ENCODE measurements at regions not wholly inside any gene's neighbourhood (a gene's known extent, or its start where the extent isn't known, plus 50 kb on each side); places are given as distances from the start of the nearest gene placed in this dataset.

- DNase-seq, result no peak
Measured at GRCh38 chr12:85352016-85352415, 72.0 kb downstream of the ALX1 start.

GRCh38 chr12:85356596-85357385 lies 76.8 kb downstream of the ALX1 start:
- no peak for DNase-seq

GRCh38 chr12:85357609-85358008 lies 77.6 kb downstream of the ALX1 start:
- DNase-seq, result no peak

GRCh38 chr12:85358715-85359114 lies 78.7 kb downstream of the ALX1 start:
- no peak for DNase-seq

- DNase-seq, result no peak
Measured at GRCh38 chr12:85363382-85364190, 83.6 kb downstream of the ALX1 start.

GRCh38 chr12:85367936-85368335 lies 87.9 kb downstream of the ALX1 start:
- no peak for DNase-seq

- DNase-seq, result no peak
Measured at GRCh38 chr12:85369365-85370154, 89.5 kb downstream of the ALX1 start.

- no peak for DNase-seq
Measured at GRCh38 chr12:85373045-85373444, 93.0 kb downstream of the ALX1 start.

GRCh38 chr12:85374981-85375380 lies 95.0 kb downstream of the ALX1 start:
- DNase-seq, result no peak

- DNase-seq, result no peak
Measured at GRCh38 chr12:85385406-85385805, 105.4 kb downstream of the ALX1 start.

GRCh38 chr12:85390266-85390665 lies 110.2 kb downstream of the ALX1 start:
- DNase-seq, result no peak

- DNase-seq, result no peak
Measured at GRCh38 chr12:85392508-85392907, 112.5 kb downstream of the ALX1 start.

GRCh38 chr12:85393606-85394005 lies 113.6 kb downstream of the ALX1 start:
- no peak for DNase-seq

GRCh38 chr12:85394065-85394464 lies 114.0 kb downstream of the ALX1 start:
- DNase-seq, result no peak

GRCh38 chr12:85394809-85395208 lies 114.8 kb downstream of the ALX1 start:
- DNase-seq, result no peak

GRCh38 chr12:85405262-85405661 lies 125.2 kb downstream of the ALX1 start:
- DNase-seq, result no peak

GRCh38 chr12:85405781-85406522 lies 125.9 kb downstream of the ALX1 start:
- DNase-seq, result no peak

- DNase-seq, result no peak
Measured at GRCh38 chr12:85413266-85413665, 133.2 kb downstream of the ALX1 start.

- no peak for DNase-seq
Measured at GRCh38 chr12:85422762-85423161, 142.7 kb downstream of the ALX1 start.

- no peak for DNase-seq
Measured at GRCh38 chr12:85423947-85424346, 143.9 kb downstream of the ALX1 start.

GRCh38 chr12:85424581-85425348 lies 144.7 kb downstream of the ALX1 start:
- no peak for DNase-seq

- no peak for DNase-seq
Measured at GRCh38 chr12:85425349-85425612, 145.3 kb downstream of the ALX1 start.
